MV-4-11 (cell line): ENCODE measurements at regions not wholly inside any gene's neighbourhood (a gene's known extent, or its start where the extent isn't known, plus 50 kb on each side); places are given as distances from the start of the nearest gene placed in this dataset.
A peak's percentile ranks its signal among the peaks of the same experiment; 100 is the strongest.
"Not testable (repeated sequence)": the region's sequence is repeated elsewhere in the genome, so short reads cannot be mapped to it uniquely, and the experiment has no call there.

Experiments
- DNase-seq: peaks from one replicate; lab custom pipeline; 2025; lab: John Stamatoyannopoulos, UW

DNA sequence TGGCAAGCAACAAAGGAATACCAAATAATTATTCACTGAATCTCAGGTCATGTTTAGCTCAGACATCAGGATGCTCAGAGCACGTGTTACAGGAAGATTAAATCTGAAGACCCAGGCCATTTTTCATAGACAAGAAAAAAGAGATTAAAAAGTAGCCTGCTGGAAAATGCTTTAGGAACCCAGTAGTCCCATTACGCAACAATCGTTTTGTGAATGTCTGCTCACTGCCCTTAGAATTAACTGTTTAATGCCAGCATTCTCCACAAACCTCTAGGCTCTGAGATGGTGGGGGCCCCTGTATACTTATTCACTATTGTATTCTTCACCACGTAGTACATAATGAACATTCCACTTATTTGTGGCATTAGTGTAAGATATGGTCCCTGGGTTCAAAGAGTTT is 154.6 kb upstream of the NYAP2 start:
- DNase-seq = no peak

DNA sequence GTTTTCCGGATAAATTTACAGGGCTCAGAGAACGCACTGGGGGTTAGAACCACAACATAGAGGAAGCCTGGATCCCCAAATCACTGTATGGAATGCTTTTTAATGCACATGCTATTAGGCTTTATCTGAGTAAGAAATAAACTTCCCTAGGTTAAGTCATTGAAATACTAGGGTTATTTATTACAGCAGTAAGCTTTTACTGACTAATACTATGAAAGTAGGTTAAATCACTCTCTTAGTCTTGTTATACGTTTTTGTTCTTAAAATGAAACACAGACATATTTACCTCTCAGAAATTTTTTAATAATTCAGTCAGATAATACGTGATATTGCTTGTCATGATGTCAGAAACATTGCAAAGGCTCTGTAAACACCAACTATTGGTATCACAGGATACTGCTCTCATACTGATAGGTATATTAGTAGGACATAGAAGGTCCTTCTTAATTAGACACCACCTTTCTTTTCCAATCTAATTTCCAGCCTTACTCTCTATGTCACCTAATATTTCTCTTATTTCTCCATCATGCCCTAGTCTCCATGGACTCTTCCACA is 162.7 kb upstream of the NYAP2 start:
- no peak for DNase-seq

GRCh38 chr2:225233234-225233633 is 166.3 kb upstream of the NYAP2 start:
- no peak for DNase-seq

DNA sequence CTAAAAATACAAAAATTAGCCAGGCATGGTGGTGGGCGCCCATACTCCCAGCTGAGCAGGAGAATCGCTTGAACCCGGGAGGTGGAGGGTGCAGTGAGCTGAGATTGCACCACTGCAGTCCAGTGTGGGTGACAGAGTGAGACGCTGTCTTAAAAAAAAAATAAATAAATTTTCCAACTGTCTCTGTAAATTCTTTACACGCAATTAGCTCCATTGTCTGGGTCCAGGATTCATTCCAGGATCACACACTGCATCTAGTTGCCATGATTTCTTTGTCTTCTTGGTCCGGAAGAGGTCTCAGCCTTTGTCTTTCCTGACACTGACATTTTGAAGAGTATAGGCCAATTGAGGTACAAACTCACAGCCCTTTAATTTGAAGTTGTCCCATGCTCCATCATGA is 167.6 kb upstream of the NYAP2 start:
- no peak for DNase-seq

- not testable (repeated sequence) for DNase-seq
Observed at GRCh38 chr2:225229346-225229745, 170.2 kb upstream of the NYAP2 start.

GRCh38 chr2:225226441-225226840 is 173.1 kb upstream of the NYAP2 start:
- DNase-seq = no peak

DNA sequence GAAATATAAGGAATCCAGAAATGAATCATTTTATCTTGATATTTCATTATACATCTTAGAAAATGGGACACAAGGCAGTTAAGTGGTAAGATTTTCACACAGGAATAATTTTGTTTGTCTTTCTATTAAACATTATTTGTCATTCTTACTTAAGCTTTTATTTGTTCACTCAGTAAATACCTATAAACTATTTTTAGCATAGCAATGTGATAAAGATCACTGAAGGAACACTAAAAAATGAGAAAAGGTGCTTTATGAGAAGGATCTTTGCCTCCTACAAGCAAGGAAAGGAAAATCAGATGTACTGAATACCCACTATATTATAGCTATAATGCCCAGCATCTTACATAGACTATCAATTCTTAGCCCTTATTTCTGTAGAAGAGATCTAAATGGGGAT is 176.2 kb upstream of the NYAP2 start:
- no peak for DNase-seq

DNA sequence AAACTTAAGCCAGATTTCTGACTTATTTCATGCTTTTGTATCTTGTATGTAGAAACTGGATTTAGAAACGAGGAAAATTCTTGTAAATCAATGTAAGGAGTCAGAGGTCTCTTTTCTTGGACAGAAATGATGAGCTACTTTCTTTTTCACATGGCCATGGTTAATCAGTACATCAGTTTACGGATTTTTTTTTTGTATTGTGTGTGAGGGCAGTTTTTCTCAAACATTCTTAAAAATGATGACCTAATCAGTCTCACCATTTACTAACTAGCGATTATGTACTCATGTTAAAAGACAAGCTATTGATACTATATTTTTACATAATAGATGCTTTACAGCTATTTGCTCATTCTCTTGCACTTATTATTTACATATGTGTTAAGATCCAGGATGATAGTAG is 165.2 kb upstream of the DOCK10 start:
- DNase-seq = no peak

- DNase-seq = no peak
Observed at GRCh38 chr2:225207043-225207442, 164.8 kb upstream of the DOCK10 start.

GRCh38 chr2:225196579-225196978 is 154.3 kb upstream of the DOCK10 start:
- DNase-seq = no peak

DNA sequence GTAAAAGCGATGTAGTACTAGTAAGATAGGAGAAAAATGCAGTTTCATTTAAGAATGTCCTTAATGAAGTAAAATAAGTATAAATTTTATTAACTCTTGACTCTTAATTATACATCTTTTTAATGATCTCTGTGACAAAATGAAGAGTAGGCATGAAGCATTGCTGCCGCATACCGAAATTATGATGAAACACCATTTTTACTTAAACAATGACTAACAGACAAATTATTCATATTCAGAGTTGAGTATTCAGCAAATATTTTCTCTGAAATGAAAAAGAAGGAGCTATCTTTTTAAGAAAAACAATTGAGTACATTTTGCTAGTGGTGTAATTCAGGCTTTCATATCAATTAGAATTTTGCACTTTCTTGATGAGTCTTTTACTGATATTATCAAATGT is 150.6 kb upstream of the DOCK10 start:
- DNase-seq = no peak

DNA sequence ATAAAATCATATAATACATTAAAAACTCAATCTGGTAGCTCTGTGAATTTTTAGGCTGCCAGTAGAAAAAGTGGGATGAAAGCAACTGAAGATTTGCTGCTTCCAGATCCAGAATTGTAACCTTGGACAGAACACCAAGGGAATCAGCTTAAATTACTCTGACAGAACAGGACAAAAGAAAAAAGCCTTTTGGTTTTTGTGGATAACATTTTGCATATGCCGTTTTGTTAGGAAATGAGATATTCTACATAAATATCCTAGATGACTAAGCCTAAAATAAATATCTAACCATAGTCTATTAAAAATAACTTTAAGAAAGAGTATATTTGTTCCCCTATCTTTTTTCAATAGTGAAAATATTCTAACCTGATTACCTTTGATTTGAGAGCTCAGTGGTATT is 148.7 kb upstream of the DOCK10 start:
- no peak for DNase-seq

DNA sequence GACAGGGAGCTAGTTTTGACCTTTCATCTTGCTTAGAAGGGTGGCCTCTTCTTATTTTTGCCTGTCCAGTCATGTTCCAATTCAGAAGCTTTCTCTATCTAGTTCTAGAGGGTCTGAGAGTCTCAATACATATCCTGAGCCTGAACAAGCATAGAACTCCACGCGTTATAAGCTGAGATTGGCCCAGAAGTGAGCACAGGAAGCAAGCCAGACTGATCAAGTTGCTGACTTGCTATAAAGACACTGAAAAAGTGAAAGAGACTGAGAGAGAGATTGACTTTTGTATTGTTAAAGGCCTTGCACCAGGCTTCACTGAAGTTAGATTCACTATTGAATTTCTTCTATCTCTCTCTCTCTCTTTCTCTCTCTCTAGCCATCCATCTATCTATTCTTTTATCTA is 142.7 kb upstream of the DOCK10 start:
- DNase-seq = no peak

- no peak for DNase-seq
Observed at GRCh38 chr2:225182126-225182525, 139.9 kb upstream of the DOCK10 start.

GRCh38 chr2:225177098-225177497 is 134.8 kb upstream of the DOCK10 start:
- DNase-seq = no peak

GRCh38 chr2:225173909-225174308 is 131.6 kb upstream of the DOCK10 start:
- DNase-seq = no peak

- peak; percentile 85 for DNase-seq
Observed at GRCh38 chr2:225171350-225171749, 129.1 kb upstream of the DOCK10 start.

GRCh38 chr2:225170162-225170561 is 127.9 kb upstream of the DOCK10 start:
- DNase-seq = no peak

GRCh38 chr2:225169396-225169795 is 127.1 kb upstream of the DOCK10 start:
- no peak for DNase-seq

- no peak for DNase-seq
Observed at GRCh38 chr2:225165052-225165451, 122.8 kb upstream of the DOCK10 start.

- peak; percentile 6 for DNase-seq
Observed at GRCh38 chr2:225164401-225165050, 122.3 kb upstream of the DOCK10 start.

- DNase-seq = no peak
Observed at GRCh38 chr2:225158360-225158759, 116.1 kb upstream of the DOCK10 start.

DNA sequence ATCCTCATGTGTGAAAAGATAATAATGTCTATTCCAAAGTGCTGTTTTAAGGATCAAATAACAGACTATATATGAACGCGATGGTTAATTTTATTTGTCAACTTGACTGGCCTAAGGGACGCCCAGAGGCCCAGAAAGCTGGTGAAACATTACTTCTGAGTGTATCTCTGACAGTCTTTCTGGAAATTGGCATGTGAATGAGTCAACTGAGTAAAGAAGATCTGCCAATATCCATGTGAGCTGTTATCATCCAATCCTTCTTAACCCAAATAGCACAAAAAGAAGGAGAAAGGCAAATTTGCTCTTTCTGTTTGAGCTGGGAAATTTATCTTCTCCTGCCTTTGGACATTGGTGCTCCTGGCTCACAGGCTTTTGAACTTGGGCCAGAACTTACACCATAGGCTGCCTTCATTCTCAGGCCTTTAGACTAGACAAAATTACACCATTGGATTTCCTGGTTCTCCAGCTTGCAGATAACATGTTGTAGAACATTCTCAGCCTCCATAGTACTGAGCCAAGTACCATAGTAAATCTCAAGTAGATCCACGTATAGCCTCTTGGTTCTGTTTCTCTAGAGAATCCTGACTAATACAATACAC is 114.7 kb upstream of the DOCK10 start:
- no peak for DNase-seq

DNA sequence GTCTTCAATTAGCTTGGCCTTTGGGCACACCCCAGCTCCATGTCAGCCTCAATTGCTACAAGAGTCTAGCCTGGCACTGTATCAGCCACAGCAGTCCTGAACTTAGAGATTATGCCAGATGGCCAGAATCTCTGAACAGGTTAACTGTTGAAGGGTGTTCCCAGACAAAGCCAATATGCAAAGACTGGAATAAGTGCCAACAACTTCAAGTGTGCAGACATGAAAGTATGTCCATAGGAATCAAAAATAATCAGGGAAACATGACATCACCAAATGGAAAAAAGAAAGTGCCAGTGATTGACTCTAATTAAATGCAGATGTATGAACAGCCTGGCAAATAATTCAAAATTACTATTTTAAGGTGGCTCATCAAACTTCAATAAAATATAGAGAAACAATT is 98.5 kb upstream of the DOCK10 start:
- no peak for DNase-seq
